ENCODE measurements at regions not wholly inside any gene's neighbourhood (a gene's known extent, or its start where the extent isn't known, plus 50 kb on each side); places are given as distances from the start of the nearest gene placed in this dataset.
A peak's percentile ranks its signal among the peaks of the same experiment; 100 is the strongest.

DNA sequence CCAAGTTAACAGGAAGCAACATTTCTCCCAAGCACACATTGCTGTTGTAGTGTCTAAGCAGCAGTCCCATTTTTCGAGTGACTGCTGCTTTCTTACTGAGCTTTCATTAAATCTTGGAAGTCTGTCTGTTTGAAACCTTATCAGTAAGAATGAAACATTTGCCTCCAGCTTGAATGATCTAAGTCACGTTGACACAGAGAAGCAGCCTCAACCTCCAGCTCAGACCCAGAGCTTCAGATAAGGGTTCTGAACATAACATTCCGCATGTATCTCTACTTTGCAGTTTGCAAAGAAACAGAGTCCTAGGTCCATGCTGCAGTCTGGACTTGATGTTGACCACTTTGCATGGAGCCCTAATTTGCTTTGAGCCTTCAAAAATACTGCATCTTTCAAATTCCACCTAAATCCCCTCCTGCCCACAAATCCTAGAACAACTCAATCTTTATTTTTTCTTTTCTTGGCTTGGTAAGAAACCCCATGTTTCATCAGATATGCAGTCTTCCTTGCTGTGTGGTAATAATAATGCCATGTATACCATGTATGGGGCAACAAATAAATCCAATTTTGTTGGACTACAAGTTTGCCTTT is 698.7 kb upstream of the IGFBP3 start:
- Histone ChIP-seq H4K5ac (ENCODE audit: low read depth, low read length) (peak overlapping the region; percentile 12), H3K9me1 (ENCODE audit: insufficient read depth, low read length) (no peaks in the 10 kb centered on the region), H3K4ac (ENCODE audit: low read depth, low read length) (no peak overlapping the region), H3K4me2 (ENCODE audit: low read depth, low read length) (no peak overlapping the region), H4K91ac (ENCODE audit: insufficient read depth, low read depth, low read length) (no peak overlapping the region), H3K23ac (ENCODE audit: low read depth, low read length) (no peak overlapping the region), H4K8ac (ENCODE audit: low read depth in 2 of 2, low read length in 2 of 2) (no peak overlapping the region), H4K20me1 (ENCODE audit: insufficient read depth, low read length) (no peaks in the 10 kb centered on the region), H2BK15ac (ENCODE audit: low read depth, low read length) (no peak overlapping the region), H3K56ac (ENCODE audit: extremely low read depth, insufficient read depth, low read length) (no peak overlapping the region), H3K14ac (replicated peaks; ENCODE audit: low read depth, low read length) (no peak overlapping the region), H2AK5ac (ENCODE audit: low read depth, low read length) (no peak overlapping the region), H2BK120ac (ENCODE audit: low read depth, low read length) (no peak overlapping the region), H2AFZ (replicated peaks; ENCODE audit: low read length, poor library complexity) (no peak overlapping the region), H3K18ac (ENCODE audit: low read depth, low read length) (no peak overlapping the region; the same call in 1 of the 2 replicates), H3K9ac (ENCODE audit: low read depth, low read length) (no peak overlapping the region), H3K79me1 (ENCODE audit: low read depth in 1 of 2, low read length in 2 of 2) (no peaks in the 10 kb centered on the region), H2AK9ac (replicated peaks; ENCODE audit: low read depth, low read length, poor library complexity) (no peak overlapping the region), H2BK20ac (ENCODE audit: low read depth, low read length) (0 out of 2 replicates have a peak overlapping the region, but pooled peaks have one; percentile 14), H3K36me3 (ENCODE audit: control insufficient read depth, insufficient read depth, low read length) (no peaks in the 10 kb centered on the region), H2BK5ac (ENCODE audit: low read depth, low read length, poor library complexity, severe bottlenecking) (no peak overlapping the region), H3K4me3 (ENCODE audit: insufficient read depth, low read depth, low read length) (no peak overlapping the region), H3K27ac (ENCODE audit: insufficient read depth, low read length) (no peak overlapping the region), H3K27me3 (ENCODE audit: control insufficient read depth, insufficient read depth, low read length) (no peaks in the 10 kb centered on the region), H3K4me1 (ENCODE audit: control insufficient read depth, insufficient read depth, low read length) (no peaks in the 10 kb centered on the region; the same call in 1 of the 2 replicates), H3K9me3 (ENCODE audit: control insufficient read depth, insufficient read depth, low read length) (no peaks in the 10 kb centered on the region)
- dilution Hi-C loops (cut with HindIII; ENCODE audit: low sequenced_read_pairs, unreplicated experiment), result no loop called here
- WGBS, 2 experiments (ENCODE audit: extremely low coverage in 2 of 2, insufficient read length in 1 of 2), result 64% methylated on average over 2 of the region's 3 CpGs; no CpG with 5 or more reads in 1 of the 2 experiments
- TF ChIP-seq, protein P1, sequence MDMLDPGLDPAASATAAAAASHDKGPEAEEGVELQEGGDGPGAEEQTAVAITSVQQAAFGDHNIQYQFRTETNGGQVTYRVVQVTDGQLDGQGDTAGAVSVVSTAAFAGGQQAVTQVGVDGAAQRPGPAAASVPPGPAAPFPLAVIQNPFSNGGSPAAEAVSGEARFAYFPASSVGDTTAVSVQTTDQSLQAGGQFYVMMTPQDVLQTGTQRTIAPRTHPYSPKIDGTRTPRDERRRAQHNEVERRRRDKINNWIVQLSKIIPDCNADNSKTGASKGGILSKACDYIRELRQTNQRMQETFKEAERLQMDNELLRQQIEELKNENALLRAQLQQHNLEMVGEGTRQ (IDR thresholded peaks at IDR 0.05; ENCODE audit: low read depth, low read length), result no peak
- no peak for TF ChIP-seq NFE2L2 (IDR thresholded peaks at IDR 0.05; ENCODE audit: low read depth, low read length)
- TF ChIP-seq CEBPB (IDR thresholded peaks at IDR 0.05; ENCODE audit: low read depth, low read length), result no peak
- no peak for TF ChIP-seq RFX5 (IDR thresholded peaks at IDR 0.05; ENCODE audit: low read depth, low read length)
- no peak for TF ChIP-seq POLR2A (IDR thresholded peaks at IDR 0.05; ENCODE audit: low read depth, low read length)
- TF ChIP-seq MAZ (IDR thresholded peaks at IDR 0.05; ENCODE audit: borderline replicate concordance, low read depth, low read length), result no peak
- TF ChIP-seq BHLHE40 (IDR thresholded peaks at IDR 0.05; ENCODE audit: low read depth, low read length), result no peak
- no peak for TF ChIP-seq RCOR1 (IDR thresholded peaks at IDR 0.05; ENCODE audit: insufficient replicate concordance, low read length)
- no peak for TF ChIP-seq FOS (IDR thresholded peaks at IDR 0.05; ENCODE audit: low read depth, low read length)
- TF ChIP-seq MXI1 (IDR thresholded peaks at IDR 0.05; ENCODE audit: borderline replicate concordance, low read depth, low read length), result no peak
- no peak for TF ChIP-seq RAD21 (IDR thresholded peaks at IDR 0.05; ENCODE audit: low read length)
- peak; percentile 24; the same call in 1 of the 2 replicates for ATAC-seq (ENCODE audit: low read depth)
- intact Hi-C loops (cut with micrococcal nuclease), result loop anchor here (10.0 kb wide), 1 partner anchor 465 kb away; no protein-coding TSS in a partner anchor
- no TSS peak for BruUV-seq (replicated peaks)
- DNase-seq, result no peak
- POLR2A ChIA-PET (ENCODE audit: unreplicated experiment), result no interaction called here
- CTCF ChIA-PET, result interaction anchor here (0.6 kb wide), 2 partner anchors 62 to 95 kb away, joined by 3 read pairs; no protein-coding TSS in a partner anchor
- in situ Hi-C loops (cut with MboI; ENCODE audit: low sequenced_read_pairs), result no loop called here

All from IMR-90 (cell line).